ENCODE measurements at regions not wholly inside any gene's neighbourhood (a gene's known extent, or its start where the extent isn't known, plus 50 kb on each side); places are given as distances from the start of the nearest gene placed in this dataset.

DNA sequence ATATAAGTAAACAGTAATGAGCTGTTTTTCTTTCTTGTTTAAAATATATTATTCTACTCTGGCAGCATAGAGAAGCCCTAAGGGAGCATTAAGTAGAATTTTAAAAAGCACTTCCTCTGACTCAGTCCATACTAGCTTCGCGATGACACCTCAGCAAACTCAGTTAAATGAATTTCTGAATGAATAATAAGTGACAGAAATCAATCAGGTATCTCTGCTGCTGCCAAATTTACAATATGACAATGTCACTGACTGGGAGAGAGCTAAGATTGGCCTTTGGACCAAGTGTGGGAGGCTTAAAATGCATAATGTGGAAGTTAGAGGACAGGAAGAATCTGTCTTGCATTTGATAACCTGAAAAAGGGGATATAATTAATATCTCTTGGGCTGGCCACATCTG lies 296.1 kb downstream of the HHIPL2 start:
- Histone ChIP-seq H3K9ac (ENCODE audit: low read depth, low read length) (no peak overlapping the region), H4K20me1 (ENCODE audit: insufficient read depth, low read length) (no peaks in the 10 kb centered on the region), H3K4me1 (ENCODE audit: insufficient read depth, low read length) (no peaks in the 10 kb centered on the region), H3K36me3 (ENCODE audit: insufficient read depth, low read length) (no peaks in the 10 kb centered on the region), H3K27ac (ENCODE audit: low read length) (no peak overlapping the region), H2AFZ (ENCODE audit: low read depth, low read length) (no peak overlapping the region), H3K4me3 (ENCODE audit: low read depth in 1 of 2, low read length in 2 of 2) (no peak overlapping the region), H3K4me2 (ENCODE audit: insufficient read depth, low read length) (no peak overlapping the region), H3K79me2 (ENCODE audit: insufficient read depth, low read length) (no peaks in the 10 kb centered on the region), H3K27me3 (ENCODE audit: insufficient read depth, low read length, poor library complexity) (peaks cover 4% of the 10 kb centered on the region), H3K9me3 (ENCODE audit: insufficient read depth, low read length, severe bottlenecking) (no peaks in the 10 kb centered on the region)
- TF ChIP-seq EZH2 (IDR thresholded peaks at IDR 0.05; ENCODE audit: borderline replicate concordance, low read depth, low read length, severe bottlenecking) (no peak), CTCF (IDR thresholded peaks at IDR 0.05; ENCODE audit: borderline replicate concordance, extremely low read depth, low read length, poor library complexity, severe bottlenecking) (no peak)
- DNase-seq (no peak), ATAC-seq (ENCODE audit: insufficient read depth, low read depth) (no peak)

- no peaks in the 10 kb centered on the region for H4K20me1 ChIP-seq (ENCODE audit: insufficient read depth, low read length)
- H2AFZ ChIP-seq (ENCODE audit: low read depth, low read length), result no peak overlapping the region
- H3K4me1 ChIP-seq (ENCODE audit: insufficient read depth, low read length), result no peaks in the 10 kb centered on the region
- DNase-seq (no peak), ATAC-seq (ENCODE audit: insufficient read depth, low read depth) (no peak)
- no peak overlapping the region for H3K4me2 ChIP-seq (ENCODE audit: insufficient read depth, low read length)
- no peak overlapping the region for H3K4me3 ChIP-seq (ENCODE audit: low read depth in 1 of 2, low read length in 2 of 2)
- no peak overlapping the region for H3K9ac ChIP-seq (ENCODE audit: low read depth, low read length)
- H3K27ac ChIP-seq (ENCODE audit: low read length), result no peak overlapping the region
- no peaks in the 10 kb centered on the region for H3K9me3 ChIP-seq (ENCODE audit: insufficient read depth, low read length, severe bottlenecking)
- no peaks in the 10 kb centered on the region for H3K36me3 ChIP-seq (ENCODE audit: insufficient read depth, low read length)
- H3K79me2 ChIP-seq (ENCODE audit: insufficient read depth, low read length), result no peaks in the 10 kb centered on the region
- TF ChIP-seq EZH2 (IDR thresholded peaks at IDR 0.05; ENCODE audit: borderline replicate concordance, low read depth, low read length, severe bottlenecking) (no peak), CTCF (IDR thresholded peaks at IDR 0.05; ENCODE audit: borderline replicate concordance, extremely low read depth, low read length, poor library complexity, severe bottlenecking) (no peak)
- H3K27me3 ChIP-seq (ENCODE audit: insufficient read depth, low read length, poor library complexity), result peaks cover 4% of the 10 kb centered on the region
These were observed 297.5 kb downstream of the HHIPL2 start for GRCh38 chr1:222250376-222250775.

DNA sequence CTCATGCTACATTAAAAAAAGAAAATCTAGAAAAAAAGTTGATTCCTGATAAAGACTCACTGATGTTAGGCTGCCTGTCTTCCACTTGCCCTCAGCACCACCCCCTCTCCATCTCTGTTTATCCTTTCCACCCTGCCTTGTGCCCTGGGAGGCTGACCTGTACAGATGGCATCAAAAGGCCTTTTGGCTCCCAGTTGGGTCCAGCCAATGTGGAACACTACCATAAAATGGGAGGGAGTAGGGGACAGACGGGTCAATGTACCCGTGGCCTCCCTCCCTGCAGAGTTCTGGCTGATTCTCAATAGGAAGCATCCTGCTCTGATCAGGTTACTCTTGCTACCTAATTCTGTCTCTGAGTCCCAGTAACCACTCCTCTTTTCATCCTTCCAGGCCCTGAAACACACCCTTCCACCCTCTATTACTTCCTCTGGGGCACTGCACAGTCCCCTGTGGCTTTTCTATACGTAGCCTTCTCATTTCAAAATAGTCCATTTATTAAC lies 300.0 kb downstream of the HHIPL2 start:
- Histone ChIP-seq H2AFZ (ENCODE audit: low read depth, low read length) (no peak overlapping the region), H3K27ac (ENCODE audit: low read length) (no peak overlapping the region), H3K9ac (ENCODE audit: low read depth, low read length) (no peak overlapping the region), H3K36me3 (ENCODE audit: insufficient read depth, low read length) (no peaks in the 10 kb centered on the region), H3K4me3 (ENCODE audit: low read depth in 1 of 2, low read length in 2 of 2) (no peak overlapping the region), H3K27me3 (ENCODE audit: insufficient read depth, low read length, poor library complexity) (peaks cover 4% of the 10 kb centered on the region), H3K4me1 (ENCODE audit: insufficient read depth, low read length) (no peaks in the 10 kb centered on the region), H3K79me2 (ENCODE audit: insufficient read depth, low read length) (no peaks in the 10 kb centered on the region), H3K9me3 (ENCODE audit: insufficient read depth, low read length, severe bottlenecking) (no peaks in the 10 kb centered on the region), H4K20me1 (ENCODE audit: insufficient read depth, low read length) (no peaks in the 10 kb centered on the region), H3K4me2 (ENCODE audit: insufficient read depth, low read length) (no peak overlapping the region)
- DNase-seq, result no peak
- no peak for ATAC-seq (ENCODE audit: insufficient read depth, low read depth)
- TF ChIP-seq EZH2 (IDR thresholded peaks at IDR 0.05; ENCODE audit: borderline replicate concordance, low read depth, low read length, severe bottlenecking) (no peak), CTCF (IDR thresholded peaks at IDR 0.05; ENCODE audit: borderline replicate concordance, extremely low read depth, low read length, poor library complexity, severe bottlenecking) (no peak)

GRCh38 chr1:222247081-222247480 lies 300.8 kb downstream of the HHIPL2 start:
- DNase-seq (no peak), ATAC-seq (ENCODE audit: insufficient read depth, low read depth) (no peak)
- H3K4me3 ChIP-seq (ENCODE audit: low read depth in 1 of 2, low read length in 2 of 2), result no peak overlapping the region
- no peak overlapping the region for H3K27ac ChIP-seq (ENCODE audit: low read length)
- no peak overlapping the region for H3K9ac ChIP-seq (ENCODE audit: low read depth, low read length)
- no peaks in the 10 kb centered on the region for H3K79me2 ChIP-seq (ENCODE audit: insufficient read depth, low read length)
- no peak overlapping the region for H3K4me2 ChIP-seq (ENCODE audit: insufficient read depth, low read length)
- TF ChIP-seq EZH2 (IDR thresholded peaks at IDR 0.05; ENCODE audit: borderline replicate concordance, low read depth, low read length, severe bottlenecking) (no peak), CTCF (IDR thresholded peaks at IDR 0.05; ENCODE audit: borderline replicate concordance, extremely low read depth, low read length, poor library complexity, severe bottlenecking) (no peak)
- no peaks in the 10 kb centered on the region for H4K20me1 ChIP-seq (ENCODE audit: insufficient read depth, low read length)
- H3K4me1 ChIP-seq (ENCODE audit: insufficient read depth, low read length), result no peaks in the 10 kb centered on the region
- H3K36me3 ChIP-seq (ENCODE audit: insufficient read depth, low read length), result no peaks in the 10 kb centered on the region
- H3K27me3 ChIP-seq (ENCODE audit: insufficient read depth, low read length, poor library complexity), result peaks cover 7% of the 10 kb centered on the region
- no peaks in the 10 kb centered on the region for H3K9me3 ChIP-seq (ENCODE audit: insufficient read depth, low read length, severe bottlenecking)
- no peak overlapping the region for H2AFZ ChIP-seq (ENCODE audit: low read depth, low read length)

Data from DND-41 (cell line).